Heart left ventricle (tissue), 13 donors: ENCODE measurements at regions not wholly inside any gene's neighbourhood (a gene's known extent, or its start where the extent isn't known, plus 50 kb on each side); places are given as distances from the start of the nearest gene placed in this dataset.

Source experiments
- CTCF ChIP-seq, 12 donors: fragments of 200-600 bp; sonication (generic) in 4 of 12; IDR thresholded peaks; one replicate each; pipeline versions ENCODE4 v1.5.0 to v1.8.0; 2018 to 2022; ENCODE audit warnings: antibody characterized with exemption in 12 of 12, mild to moderate bottlenecking in 5 of 12
- POLR2A ChIP-seq, 2 donors: fragments of 450-650 bp; IDR thresholded peaks; one replicate each; pipeline ENCODE4 v1.6.1; 2017; ENCODE audit warnings: antibody characterized with exemption in 2 of 2, mild to moderate bottlenecking in 2 of 2, moderate library complexity in 2 of 2
- donor health status: ischemic (EF 13 %, LVEDD 7.1; RV severe dilation, severe dysfunction).
- donor health status: DM: no; HTN: yes; CAD: no.
- donor health status: DM: no; HTN: no; CAD: no.
- donor health status: ischemic (EF 25% LVEDD 6.9; RV normal size, moderate dysfunction).
- donor health status: ischemic (EF 25% LVEDD 5.7; RV mildly dilated, moderate dysfunction).
- donor health status: ischemic (EF 35%, LVEDD 5.7; RV mildly dilated, moderate dysfunction).
- donor health status: nonischemic (EF 11% LVEDD 7.7; RV severe dilation, severe dysfunction).
- donor health status: DM: yes; HTN: yes; CAD: no.
- donor health status: PGD.
- donor health status: ischemic (EF 29% LVEDD 5.4; RV normal size, mild dysfunction).
- donor health status: nonischemic (EF 23%, LVEDD 6.1; RV moderate dilation, normal function).

GRCh38 chr12:28086521-28087155 lies 103.6 kb upstream of the CCDC91 start:
- TF ChIP-seq CTCF (IDR thresholded peaks at IDR 0.05) (no peak), POLR2A (IDR thresholded peaks at IDR 0.05) (no peak)
